Body of pancreas (tissue), 4 donors: ENCODE measurements at regions not wholly inside any gene's neighbourhood (a gene's known extent, or its start where the extent isn't known, plus 50 kb on each side); places are given as distances from the start of the nearest gene placed in this dataset.

Source experiments
- ATAC-seq: fragments of 150-250 bp; one replicate; pipeline ENCODE4 v1.9.1; 2016
- DNase-seq, 4 donors: peaks; one replicate each; pipeline ENCODE4 v3.0.0-alpha.2; 2019
- H3K27ac ChIP-seq, 4 donors: fragments of 200-600 bp; sonication (generic); 1 replicate in 3 of 4; 2 replicates in 1 of 4; pipeline versions ENCODE4 v1.5.1 to v1.6.1; 2016 to 2019; ENCODE audit warnings: mild to moderate bottlenecking in 1 of 4, mixed read lengths in 1 of 4, moderate library complexity in 1 of 4
- H3K27me3 ChIP-seq, 2 donors: fragments of 200-600 bp; sonication (generic); one replicate each; pipeline ENCODE4 v1.6.0; 2016; ENCODE audit warnings: mild to moderate bottlenecking in 1 of 2
- H3K36me3 ChIP-seq, 2 donors: fragments of 200-600 bp; sonication (generic); replicated peaks in 1 of 2; 2 replicates each; pipeline ENCODE4 v1.5.1; 2016; ENCODE audit warnings: low read depth in 2 of 2; ENCODE audit not compliant: insufficient read depth in 1 of 2
- H3K4me1 ChIP-seq: fragments of 200-600 bp; sonication (generic); one replicate; pipeline ENCODE4 v1.6.0; 2016
- H3K4me3 ChIP-seq, 2 donors: fragments of 200-600 bp; sonication (generic); 1 replicate in 1 of 2; 2 replicates in 1 of 2; pipeline ENCODE4 v1.5.1; 2016 to 2019
- H3K9me3 ChIP-seq, 3 donors: fragments of 200-600 bp; sonication (generic); 1 replicate in 2 of 3; 2 replicates in 1 of 3; pipeline ENCODE4 v1.5.1; 2016
- CTCF ChIP-seq, 7 experiments: fragments of 450-650 bp in 4 of 7; fragments of 200-600 bp in 3 of 7; sonication (generic) in 3 of 7; IDR thresholded peaks; one replicate each; pipeline ENCODE4 v1.5.1; 2016 to 2019; ENCODE audit warnings: antibody characterized with exemption in 7 of 7
- POLR2A ChIP-seq, 3 donors: fragments of 450-650 bp; IDR thresholded peaks; one replicate each; pipeline ENCODE4 v1.6.1; 2016; ENCODE audit warnings: antibody characterized with exemption in 3 of 3, mild to moderate bottlenecking in 2 of 3
- WGBS, 2 donors: methylation state at CpG; one replicate each; pipeline ENCODE4 v1.1.5; 2017; 5-methylcytosine and 5-hydroxymethylcytosine counted together
- intact Hi-C: fragments of 100-400 bp; cut with DNase I; formaldehyde crosslinking; loops from one replicate; pipeline ENCODE4 v1.15.1; 2023

GRCh38 chr6:26226579-26226967 is 138.4 kb upstream of the BTN3A2 start:
- DNase-seq (no peak), ATAC-seq (no peak)
- Histone ChIP-seq H3K27me3 (peaks cover 0 to 18% of the 10 kb centered on the region in 2 donors), H3K27ac (no peak overlapping the region), H3K4me3 (no peak overlapping the region), H3K36me3 (no peaks in the 10 kb centered on the region), H3K9me3 (peaks cover 0 to 9% (median 0%) of the 10 kb centered on the region in 3 donors), H3K4me1 (no peaks in the 10 kb centered on the region)
- intact Hi-C loops: no loop called here
- no peak for TF ChIP-seq POLR2A (IDR thresholded peaks at IDR 0.05)
- TF ChIP-seq CTCF (IDR thresholded peaks at IDR 0.05): no peak
- 89 to 92% methylated on average over 3 of the region's 3 CpGs for WGBS, 2 donors

- peaks cover 0 to 25% of the 10 kb centered on the region in 2 donors for H3K27me3 ChIP-seq
- intact Hi-C loops: no loop called here
- peaks cover 20% of the 10 kb centered on the region for H3K4me1 ChIP-seq
- no peak for ATAC-seq
- no peaks in the 10 kb centered on the region for H3K36me3 ChIP-seq
- H3K4me3 ChIP-seq: no peak overlapping the region
- H3K27ac ChIP-seq: no peak overlapping the region
- TF ChIP-seq POLR2A (IDR thresholded peaks at IDR 0.05) (no peak), CTCF (IDR thresholded peaks at IDR 0.05) (no peak)
- no peaks in the 10 kb centered on the region for H3K9me3 ChIP-seq
- DNase-seq: no peak
- 77 to 87% methylated on average over 5 of the region's 5 CpGs for whole genome bisulfite sequencing, 2 donors
Observed at GRCh38 chr6:26230351-26230750, 134.6 kb upstream of the BTN3A2 start.

- 82 to 90% methylated on average over 5 of the region's 5 CpGs for whole genome bisulfite sequencing, 2 donors
- intact Hi-C loops: no loop called here
- H3K27me3 ChIP-seq: peaks cover 0 to 25% of the 10 kb centered on the region in 2 donors
Observed at GRCh38 chr6:26231006-26231587, 133.9 kb upstream of the BTN3A2 start.

GRCh38 chr6:26232306-26232939 is 132.6 kb upstream of the BTN3A2 start:
- 57 to 70% methylated on average over 7 of the region's 7 CpGs for WGBS, 2 donors

More at GRCh38 chr6:26231006-26231587, 133.9 kb upstream of the BTN3A2 start:
- no peak for TF ChIP-seq CTCF (IDR thresholded peaks at IDR 0.05)
- TF ChIP-seq POLR2A (IDR thresholded peaks at IDR 0.05): no peak
- DNase-seq (no peak), ATAC-seq (no peak)
- no peaks in the 10 kb centered on the region for H3K36me3 ChIP-seq
- H3K27ac ChIP-seq: no peak overlapping the region
- no peak overlapping the region for H3K4me3 ChIP-seq
- no peaks in the 10 kb centered on the region for H3K9me3 ChIP-seq
- peaks cover 20% of the 10 kb centered on the region for H3K4me1 ChIP-seq

More at GRCh38 chr6:26232306-26232939, 132.6 kb upstream of the BTN3A2 start:
- no peak for DNase-seq
- peaks cover 20% of the 10 kb centered on the region for H3K4me1 ChIP-seq
- no peak for ATAC-seq
- TF ChIP-seq POLR2A (IDR thresholded peaks at IDR 0.05) (no peak), CTCF (IDR thresholded peaks at IDR 0.05) (no peak)
- H3K27ac ChIP-seq: no peak overlapping the region
- no peaks in the 10 kb centered on the region for H3K9me3 ChIP-seq
- intact Hi-C loops: no loop called here
- H3K27me3 ChIP-seq: peaks cover 0 to 25% of the 10 kb centered on the region in 2 donors
- no peak overlapping the region for H3K4me3 ChIP-seq
- no peaks in the 10 kb centered on the region for H3K36me3 ChIP-seq
